HepG2 (cell line): ENCODE measurements at regions not wholly inside any gene's neighbourhood (a gene's known extent, or its start where the extent isn't known, plus 50 kb on each side); places are given as distances from the start of the nearest gene placed in this dataset.

Experiments used
- AHDC1 ChIP-seq: sonication (generic); formaldehyde crosslinking; IDR thresholded peaks from 2 replicates; pipeline ENCODE4 v1.5.1; 2020; ENCODE audit warnings: mild to moderate bottlenecking, missing genetic modification reagents, borderline replicate concordance
- ARNT2 ChIP-seq: sonication (generic); formaldehyde crosslinking; IDR thresholded peaks from 2 replicates; pipeline ENCODE4 v1.8.0; 2022; ENCODE audit warnings: mild to moderate bottlenecking, low read depth, missing genetic modification reagents, moderate library complexity
- DZIP1 ChIP-seq: sonication (generic); formaldehyde crosslinking; IDR thresholded peaks from 2 replicates; pipeline ENCODE4 v1.5.0; 2020; ENCODE audit warnings: mild to moderate bottlenecking, missing genetic modification reagents
- GMEB2 ChIP-seq: IDR thresholded peaks from 2 replicates; pipeline ENCODE4 v1.6.1; 2016; ENCODE audit warnings: missing biosample characterization, missing genetic modification reagents, low read depth
- HDAC1 ChIP-seq: sonication (generic); formaldehyde crosslinking; IDR thresholded peaks from 2 replicates; pipeline ENCODE4 v1.5.1; 2020; ENCODE audit warnings: mild to moderate bottlenecking, missing genetic modification reagents
- KAT8 ChIP-seq: IDR thresholded peaks from 2 replicates; pipeline ENCODE4 v1.6.1; 2016; ENCODE audit warnings: missing genetic modification reagents, missing compliant biosample characterization
- MXD4 ChIP-seq: IDR thresholded peaks from 2 replicates; pipeline ENCODE4 v1.6.1; 2016; ENCODE audit warnings: mild to moderate bottlenecking, missing biosample characterization, missing genetic modification reagents
- MYC ChIP-seq: sonication (generic); formaldehyde crosslinking; IDR thresholded peaks from 2 replicates; pipeline ENCODE4 v1.9.0; 2021; ENCODE audit warnings: missing genetic modification reagents, borderline replicate concordance
- POLR2AphosphoS5 ChIP-seq: IDR thresholded peaks from 2 replicates; pipeline ENCODE4 v1.6.1; 2012; ENCODE audit warnings: low read depth, low read length
- RBFOX2 ChIP-seq: fragments of 200-400 bp; formaldehyde crosslinking; IDR thresholded peaks from 2 replicates; pipeline ENCODE4 v1.6.1; 2017; ENCODE audit warnings: low read depth, mild to moderate bottlenecking, low read length
- SMYD3 ChIP-seq: sonication (generic); formaldehyde crosslinking; IDR thresholded peaks from 2 replicates; pipeline ENCODE4 v1.8.1; 2023; ENCODE audit warnings: mild to moderate bottlenecking, missing genetic modification reagents
- ZC3H13 ChIP-seq: sonication (generic); formaldehyde crosslinking; IDR thresholded peaks from 2 replicates; pipeline ENCODE4 v1.8.1; 2023; ENCODE audit warnings: mild to moderate bottlenecking, missing genetic modification reagents, moderate library complexity
- ZNF18 ChIP-seq: sonication (generic); formaldehyde crosslinking; IDR thresholded peaks from 2 replicates; pipeline ENCODE4 v1.8.0; 2022; ENCODE audit warnings: mild to moderate bottlenecking, missing genetic modification reagents; ENCODE audit not compliant: insufficient replicate concordance
- ZNF260 ChIP-seq: sonication (generic); formaldehyde crosslinking; IDR thresholded peaks from 2 replicates; pipeline ENCODE4 v1.4.0; 2020; ENCODE audit warnings: missing genetic modification reagents, low read depth, mild to moderate bottlenecking, borderline replicate concordance
- ZNF501 ChIP-seq: sonication (generic); formaldehyde crosslinking; IDR thresholded peaks from 2 replicates; pipeline ENCODE4 v1.5.1; 2020; ENCODE audit warnings: mild to moderate bottlenecking, moderate library complexity, missing genetic modification reagents
- ZNF619 ChIP-seq: sonication (generic); formaldehyde crosslinking; IDR thresholded peaks from 2 replicates; pipeline ENCODE4 v1.4.0; 2020; ENCODE audit warnings: mild to moderate bottlenecking, missing genetic modification reagents
- ZSCAN30 ChIP-seq: sonication (generic); formaldehyde crosslinking; IDR thresholded peaks from 2 replicates; pipeline ENCODE4 v1.5.0; 2020; ENCODE audit warnings: mild to moderate bottlenecking, missing genetic modification reagents

GRCh38 chr9:91071184-91071990, 269.8 kb downstream of the SYK start (continued):
- TF ChIP-seq MXD4 (CRISPR knock-in tag) (peak; percentile 64; the same call in 1 of the 2 replicates), DZIP1 (CRISPR knock-in tag) (no peak), ZNF18 (CRISPR knock-in tag) (no peak), ZNF501 (CRISPR knock-in tag) (peak; percentile 91), ARNT2 (CRISPR knock-in tag) (peak; percentile 66; the same call in 1 of the 2 replicates), SMYD3 (peak; percentile 85; the same call in 1 of the 2 replicates), HDAC1 (peak; percentile 49), GMEB2 (CRISPR knock-in tag) (no peak), AHDC1 (no peak; the same call in 1 of the 2 replicates), ZSCAN30 (CRISPR knock-in tag) (no peak), KAT8 (peak; percentile 59; the same call in 1 of the 2 replicates), ZC3H13 (CRISPR knock-in tag) (peak; percentile 68; the same call in 1 of the 2 replicates), POLR2AphosphoS5 (peak; percentile 62), MYC (CRISPR knock-in tag) (peak; percentile 70), ZNF619 (CRISPR knock-in tag) (no peak), ZNF260 (CRISPR knock-in tag) (no peak), RBFOX2 (peak; percentile 39; the same call in 1 of the 2 replicates)
